LNCaP clone FGC (cell line): ENCODE measurements at regions not wholly inside any gene's neighbourhood (a gene's known extent, or its start where the extent isn't known, plus 50 kb on each side); places are given as distances from the start of the nearest gene placed in this dataset.

Experiments
- DNase-seq: peaks from one replicate; pipeline ENCODE4 v3.0.0-alpha.2; 2011; ENCODE audit warnings: low read depth
- H3K4me3 ChIP-seq: 2 replicates; pipeline ENCODE4 v1.5.1; 2011; ENCODE audit warnings: mild to moderate bottlenecking, low read depth, low read length, control low read depth
- CTCF ChIP-seq: IDR thresholded peaks from 2 replicates; pipeline ENCODE4 v1.5.1; 2012; ENCODE audit warnings: mild to moderate bottlenecking; ENCODE audit not compliant: control insufficient read depth, insufficient read depth; ENCODE audit errors: extremely low read depth

- no peak overlapping the region for H3K4me3 ChIP-seq
- no peak for DNase-seq
- TF ChIP-seq CTCF, result no peak
Measured at GRCh38 chr2:19762959-19763605, 138.7 kb downstream of the TTC32 start.

GRCh38 chr2:19762142-19762541 is 139.6 kb downstream of the TTC32 start:
- TF ChIP-seq CTCF, result no peak
- no peak for DNase-seq
- H3K4me3 ChIP-seq, result no peak overlapping the region

- no peak for DNase-seq
- H3K4me3 ChIP-seq, result no peak overlapping the region
- TF ChIP-seq CTCF, result no peak
Measured at GRCh38 chr2:19759880-19760279, 141.9 kb downstream of the TTC32 start.

GRCh38 chr2:19758658-19759057 is 143.1 kb downstream of the TTC32 start:
- H3K4me3 ChIP-seq, result no peak overlapping the region
- DNase-seq, result no peak
- no peak for TF ChIP-seq CTCF

- no peak overlapping the region for H3K4me3 ChIP-seq
- no peak for TF ChIP-seq CTCF
- no peak for DNase-seq
Measured at GRCh38 chr2:19757586-19757985, 144.2 kb downstream of the TTC32 start.

- no peak for DNase-seq
- H3K4me3 ChIP-seq, result no peak overlapping the region
- TF ChIP-seq CTCF, result no peak
Measured at GRCh38 chr2:19754907-19755306, 146.9 kb downstream of the TTC32 start.

- TF ChIP-seq CTCF, result no peak
- no peak for DNase-seq
- H3K4me3 ChIP-seq, result no peak overlapping the region
Measured at GRCh38 chr2:19753818-19754217, 148.0 kb downstream of the TTC32 start.
